Eye (tissue), 1 donor: ENCODE measurements at regions not wholly inside any gene's neighbourhood (a gene's known extent, or its start where the extent isn't known, plus 50 kb on each side); places are given as distances from the start of the nearest gene placed in this dataset.
"Not testable (repeated sequence)": the region's sequence is repeated elsewhere in the genome, so short reads cannot be mapped to it uniquely, and the experiment has no call there.

Experiments used
- DNase-seq: peaks from one replicate; pipeline ENCODE4 v3.0.0-alpha.2; 2015

- peak; percentile 90 for DNase-seq
Observed at GRCh38 chr6:163745536-163746400, 331.2 kb downstream of the QKI start.

GRCh38 chr6:163744256-163744925 lies 329.9 kb downstream of the QKI start:
- DNase-seq, result no peak

GRCh38 chr6:163743796-163744195 lies 329.3 kb downstream of the QKI start:
- no peak for DNase-seq

- no peak for DNase-seq
Observed at GRCh38 chr6:163741743-163742363, 327.3 kb downstream of the QKI start.

- no peak for DNase-seq
Observed at GRCh38 chr6:163741342-163741741, 326.8 kb downstream of the QKI start.

GRCh38 chr6:163739966-163740365 lies 325.4 kb downstream of the QKI start:
- no peak for DNase-seq

GRCh38 chr6:163739408-163739725 lies 324.8 kb downstream of the QKI start:
- no peak for DNase-seq

- no peak for DNase-seq
Observed at GRCh38 chr6:163738725-163739407, 324.3 kb downstream of the QKI start.

GRCh38 chr6:163738304-163738703 lies 323.8 kb downstream of the QKI start:
- DNase-seq, result no peak

- DNase-seq, result no peak
Observed at GRCh38 chr6:163735076-163735475, 320.6 kb downstream of the QKI start.

- DNase-seq, result no peak
Observed at GRCh38 chr6:163733061-163733460, 318.5 kb downstream of the QKI start.

GRCh38 chr6:163732479-163732878 lies 318.0 kb downstream of the QKI start:
- DNase-seq, result no peak

- not testable (repeated sequence) for DNase-seq
Observed at GRCh38 chr6:163732014-163732351, 317.5 kb downstream of the QKI start.

GRCh38 chr6:163731215-163732013 lies 316.9 kb downstream of the QKI start:
- no peak for DNase-seq

GRCh38 chr6:163730246-163731210 lies 316.0 kb downstream of the QKI start:
- DNase-seq, result no peak

GRCh38 chr6:163729127-163729872 lies 314.8 kb downstream of the QKI start:
- DNase-seq, result no peak

GRCh38 chr6:163728442-163729126 lies 314.1 kb downstream of the QKI start:
- no peak for DNase-seq

GRCh38 chr6:163726037-163726695 lies 311.6 kb downstream of the QKI start:
- no peak for DNase-seq
